Kidney epithelial cell (primary cell): ENCODE measurements at regions not wholly inside any gene's neighbourhood (a gene's known extent, or its start where the extent isn't known, plus 50 kb on each side); places are given as distances from the start of the nearest gene placed in this dataset.
"Not testable (repeated sequence)": the region's sequence is repeated elsewhere in the genome, so short reads cannot be mapped to it uniquely, and the experiment has no call there.

Experiments used
- DNase-seq: peaks from one replicate; pipeline ENCODE4 v3.0.0-alpha.2; 2010; ENCODE audit warnings: low read depth
- H3K27me3 ChIP-seq: 2 replicates; pipeline ENCODE4 v1.6.0; 2011; ENCODE audit warnings: low read length; ENCODE audit not compliant: control insufficient read depth, insufficient read depth
- H3K36me3 ChIP-seq: 2 replicates; pipeline ENCODE4 v1.5.1; 2011; ENCODE audit warnings: low read length; ENCODE audit not compliant: control insufficient read depth, insufficient read depth
- H3K4me3 ChIP-seq: 2 replicates; pipeline ENCODE4 v1.5.1; 2011; ENCODE audit warnings: low read depth, mild to moderate bottlenecking, control low read depth, low read length
- CTCF ChIP-seq: IDR thresholded peaks from 2 replicates; pipeline ENCODE4 v1.5.1; 2011; ENCODE audit warnings: mild to moderate bottlenecking, moderate library complexity, low read length, control low read depth, inconsistent platforms; ENCODE audit not compliant: insufficient read depth, poor library complexity, severe bottlenecking

GRCh38 chr17:14427900-14428647 lies 127.2 kb downstream of the HS3ST3B1 start:
- TF ChIP-seq CTCF = no peak
- Histone ChIP-seq H3K4me3 (no peak overlapping the region), H3K27me3 (no peaks in the 10 kb centered on the region), H3K36me3 (no peaks in the 10 kb centered on the region)
- DNase-seq = no peak

GRCh38 chr17:14423156-14423555 lies 122.3 kb downstream of the HS3ST3B1 start:
- not testable (repeated sequence) for DNase-seq, H3K36me3 ChIP-seq, H3K4me3 ChIP-seq, H3K27me3 ChIP-seq

DNA sequence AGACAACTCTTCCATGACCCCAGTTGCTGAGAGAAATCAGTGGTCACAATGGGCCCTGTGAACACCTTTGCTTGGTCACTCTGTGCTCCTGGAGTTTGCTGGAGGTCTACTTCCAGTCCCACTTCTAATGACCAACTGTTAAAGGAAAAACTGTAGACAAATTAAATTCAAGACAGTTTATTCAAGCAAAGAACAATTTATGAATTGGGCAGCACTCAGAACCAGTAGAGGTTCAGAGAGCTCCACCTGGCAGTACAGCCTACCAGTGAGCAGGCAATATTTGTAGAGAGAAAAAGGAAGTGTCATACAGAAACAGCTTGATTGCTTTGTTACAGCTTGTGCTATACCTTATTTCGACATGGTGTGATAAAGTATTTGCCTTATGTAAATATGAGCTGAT lies 116.5 kb downstream of the HS3ST3B1 start:
- no peak for TF ChIP-seq CTCF
- no peaks in the 10 kb centered on the region for H3K27me3 ChIP-seq
- H3K4me3 ChIP-seq = no peak overlapping the region
- no peaks in the 10 kb centered on the region for H3K36me3 ChIP-seq
- no peak for DNase-seq

DNA sequence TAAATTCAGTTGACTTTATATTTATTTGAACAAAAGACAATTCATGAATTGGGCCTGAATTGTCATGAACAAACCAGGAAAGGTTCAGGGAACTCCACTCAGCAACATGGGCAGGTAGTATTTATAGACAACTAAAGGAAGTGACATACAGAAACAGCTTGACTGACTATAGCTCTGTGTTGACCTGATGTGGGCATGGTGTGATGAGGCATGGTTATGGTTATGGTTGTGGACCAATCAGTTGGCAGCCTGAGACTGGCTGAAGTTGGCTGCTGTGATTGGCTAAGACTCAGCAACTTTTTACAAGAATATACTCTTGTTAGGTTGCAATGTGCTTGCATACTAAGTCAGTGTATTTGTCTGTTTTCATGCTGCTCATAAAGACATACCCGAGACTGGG lies 108.4 kb downstream of the HS3ST3B1 start:
- no peak for DNase-seq
- Histone ChIP-seq H3K36me3 (no peaks in the 10 kb centered on the region), H3K27me3 (no peaks in the 10 kb centered on the region), H3K4me3 (no peak overlapping the region)
- TF ChIP-seq CTCF = no peak

DNA sequence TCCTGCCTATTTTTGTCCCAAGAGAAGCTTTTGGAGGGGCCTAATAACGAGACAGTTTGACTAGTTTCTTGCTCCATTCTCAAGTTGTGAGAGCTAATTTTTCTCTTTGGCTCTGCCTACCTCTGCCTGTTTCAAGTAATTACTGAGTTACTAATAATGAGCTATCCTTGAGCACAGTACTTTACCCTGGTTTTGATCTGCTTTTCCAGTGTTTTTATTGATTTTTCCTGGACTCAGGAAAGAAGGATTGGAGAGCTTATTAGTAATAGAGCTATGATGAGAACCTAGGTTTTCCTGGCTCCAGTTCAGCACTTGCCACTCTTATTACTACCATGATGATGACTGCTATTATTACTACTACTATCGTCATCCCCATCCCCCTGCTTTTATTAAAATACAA lies 106.7 kb downstream of the HS3ST3B1 start:
- TF ChIP-seq CTCF = no peak
- DNase-seq = no peak
- no peaks in the 10 kb centered on the region for H3K36me3 ChIP-seq
- no peak overlapping the region for H3K4me3 ChIP-seq
- no peaks in the 10 kb centered on the region for H3K27me3 ChIP-seq

- H3K27me3 ChIP-seq = no peaks in the 10 kb centered on the region
- no peaks in the 10 kb centered on the region for H3K36me3 ChIP-seq
- TF ChIP-seq CTCF = no peak
- no peak overlapping the region for H3K4me3 ChIP-seq
- no peak for DNase-seq
Measured at GRCh38 chr17:14405189-14405588, 104.3 kb downstream of the HS3ST3B1 start.
